Epithelial cell of proximal tubule (primary cell): ENCODE measurements at regions not wholly inside any gene's neighbourhood (a gene's known extent, or its start where the extent isn't known, plus 50 kb on each side); places are given as distances from the start of the nearest gene placed in this dataset.
A peak's percentile ranks its signal among the peaks of the same experiment; 100 is the strongest.
"Not testable (repeated sequence)": the region's sequence is repeated elsewhere in the genome, so short reads cannot be mapped to it uniquely, and the experiment has no call there.

Source experiments
- DNase-seq: peaks from one replicate; pipeline ENCODE4 v3.0.0-alpha.2; 2011; ENCODE audit warnings: low read depth
- H3K4me3 ChIP-seq: 2 replicates; pipeline ENCODE4 v1.5.1; 2011; ENCODE audit warnings: low read depth, mild to moderate bottlenecking, low read length
- CTCF ChIP-seq: conservative IDR thresholded peaks from 2 replicates; pipeline ENCODE4 v1.5.1; 2012; ENCODE audit warnings: low read depth, mild to moderate bottlenecking, low read length

DNA sequence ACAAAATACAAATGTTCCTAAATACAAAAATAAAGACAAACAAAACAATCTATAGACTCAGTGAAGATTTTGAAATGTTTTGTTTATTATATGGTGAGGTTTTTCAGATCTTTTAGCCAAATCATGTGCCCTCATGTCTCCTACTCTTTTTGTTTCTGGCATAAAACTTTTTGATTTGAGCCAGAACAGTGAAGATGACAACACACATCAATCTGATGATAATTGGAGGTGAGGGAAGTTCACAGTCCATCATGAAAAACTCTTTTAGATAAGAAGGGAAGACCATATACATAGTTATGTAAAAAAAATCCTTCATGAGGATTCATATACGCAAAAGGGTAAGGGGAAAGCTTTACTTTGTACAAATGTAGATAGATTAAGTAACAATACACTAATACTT, 75.1 kb upstream of the OSBPL11 start:
- TF ChIP-seq CTCF, result no peak
- DNase-seq, result no peak
- no peak overlapping the region for H3K4me3 ChIP-seq

- DNase-seq, result no peak
- no peak overlapping the region for H3K4me3 ChIP-seq
- no peak for TF ChIP-seq CTCF
Observed at GRCh38 chr3:125670945-125671344, 75.6 kb upstream of the OSBPL11 start.

DNA sequence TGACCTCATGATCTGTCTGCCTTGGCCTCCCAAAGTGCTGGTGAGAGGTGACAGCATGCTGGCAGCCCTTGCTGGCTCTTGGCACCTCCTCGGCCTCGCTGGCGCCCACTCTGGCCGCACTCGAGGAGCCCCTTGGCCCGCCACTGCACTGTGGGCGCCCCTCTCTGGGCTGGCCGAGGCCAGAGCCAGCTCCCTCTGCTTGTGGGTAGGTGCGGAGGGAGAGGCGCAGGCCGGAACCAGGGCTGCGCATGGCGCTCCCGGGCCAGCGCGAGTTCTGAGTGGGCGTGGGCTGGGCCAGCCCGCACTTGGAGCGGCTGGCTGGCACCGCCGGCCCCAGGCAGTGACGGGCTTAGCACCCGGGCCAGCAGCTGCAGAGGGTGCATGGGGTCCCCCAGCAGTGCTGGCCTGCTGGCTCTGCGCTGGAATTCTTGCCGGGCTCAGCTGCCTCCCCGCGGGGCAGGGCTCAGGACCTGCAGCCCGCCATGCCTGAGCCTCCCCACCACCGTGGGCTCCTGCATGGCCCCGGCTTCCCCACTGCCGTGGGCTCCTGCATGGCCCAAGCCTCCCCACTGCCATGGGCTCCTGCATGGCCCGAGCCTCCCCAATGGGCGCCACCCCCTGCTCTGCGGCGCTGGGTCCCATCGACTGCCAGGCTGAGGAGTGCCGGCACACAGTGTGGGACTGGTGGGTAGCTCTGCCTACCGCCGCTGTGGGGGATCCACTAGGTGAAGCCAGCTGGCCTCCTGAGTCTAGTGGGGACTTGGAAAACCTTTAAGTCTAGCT, 76.4 kb upstream of the OSBPL11 start:
- no peak overlapping the region for H3K4me3 ChIP-seq
- DNase-seq, result no peak
- no peak for TF ChIP-seq CTCF

- no peak for DNase-seq
- H3K4me3 ChIP-seq, result no peak overlapping the region
- TF ChIP-seq CTCF, result no peak
Observed at GRCh38 chr3:125675791-125676190, 80.5 kb upstream of the OSBPL11 start.

- TF ChIP-seq CTCF, result peak; percentile 31
- no peak for DNase-seq
- no peak overlapping the region for H3K4me3 ChIP-seq
Observed at GRCh38 chr3:125679258-125679657, 84.0 kb upstream of the OSBPL11 start.

DNA sequence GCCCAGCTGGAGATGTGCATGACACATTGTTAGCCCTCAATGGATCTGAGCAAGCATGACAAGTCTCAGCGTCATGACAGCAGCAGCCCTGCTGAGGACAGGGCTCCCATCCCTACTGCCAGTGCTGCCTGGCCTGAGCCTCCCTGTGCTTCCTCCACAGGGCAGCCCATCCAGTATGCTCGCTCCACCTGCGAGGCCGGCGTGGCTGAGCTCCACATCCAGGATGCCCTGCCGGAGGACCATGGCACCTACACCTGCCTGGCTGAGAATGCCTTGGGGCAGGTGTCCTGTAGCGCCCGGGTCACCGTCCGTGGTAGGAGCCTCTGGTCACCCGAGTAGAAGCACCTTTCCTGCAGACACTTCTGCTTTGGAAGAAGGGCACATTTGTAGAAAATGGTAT, 85.8 kb upstream of the OSBPL11 start:
- no peak for TF ChIP-seq CTCF
- H3K4me3 ChIP-seq, result no peak overlapping the region
- no peak for DNase-seq

- H3K4me3 ChIP-seq, DNase-seq: not testable (repeated sequence)
Observed at GRCh38 chr3:125681906-125682305, 86.6 kb upstream of the OSBPL11 start.

DNA sequence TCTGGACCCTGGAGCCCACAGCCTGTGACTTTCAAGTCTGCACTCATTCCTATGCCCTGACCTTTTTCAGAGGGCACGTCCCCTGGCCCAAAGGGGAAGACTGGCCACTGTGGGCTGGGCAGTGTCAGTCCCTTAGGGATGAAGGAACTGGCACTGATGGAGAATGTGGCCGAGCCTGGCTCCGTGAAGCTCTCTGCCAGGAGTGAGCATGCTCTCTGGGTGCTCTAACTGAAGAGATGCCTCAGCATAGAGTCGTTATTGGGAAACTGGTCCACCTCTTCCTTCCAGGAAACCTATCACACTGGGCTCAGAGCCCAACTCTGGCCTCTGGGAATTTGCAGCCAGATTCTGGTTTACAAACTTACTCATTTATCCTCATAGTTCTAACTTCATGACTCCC, 87.3 kb upstream of the OSBPL11 start:
- not testable (repeated sequence) for DNase-seq, H3K4me3 ChIP-seq
